ENCODE measurements at regions not wholly inside any gene's neighbourhood (a gene's known extent, or its start where the extent isn't known, plus 50 kb on each side); places are given as distances from the start of the nearest gene placed in this dataset.

DNA sequence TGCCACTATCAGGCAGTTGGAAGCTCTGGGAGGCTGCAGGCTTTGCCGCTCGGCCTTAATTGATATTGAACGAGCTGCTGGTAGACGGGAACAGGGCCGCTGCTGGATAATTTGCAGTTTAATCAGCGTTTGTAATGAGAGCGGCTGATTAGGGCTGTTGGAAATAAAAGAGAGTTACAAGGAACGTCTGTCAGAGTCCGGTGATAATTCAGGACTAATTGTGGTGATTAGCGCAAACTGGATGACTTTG is 68.2 kb upstream of the TBCA start:
- Histone ChIP-seq H3K27ac (ENCODE audit: low read depth, low read length, poor library complexity, severe bottlenecking) (no peak overlapping the region), H3K9me3 (ENCODE audit: low read length) (no peaks in the 10 kb centered on the region), H3K4me1 (ENCODE audit: insufficient read depth, low read length, poor library complexity, severe bottlenecking) (no peaks in the 10 kb centered on the region), H3K79me2 (ENCODE audit: insufficient read depth, low read depth, low read length) (no peaks in the 10 kb centered on the region), H4K20me1 (ENCODE audit: insufficient read depth, low read length) (no peaks in the 10 kb centered on the region), H3K4me3 (ENCODE audit: low read depth, low read length, poor library complexity, severe bottlenecking) (no peak overlapping the region), H3K9me2 (ENCODE audit: insufficient read depth, low read length) (no peaks in the 10 kb centered on the region), H3K36me3 (ENCODE audit: insufficient read depth, low read length) (no peaks in the 10 kb centered on the region), H2AFZ (ENCODE audit: low read length) (no peak overlapping the region), H3K4me2 (ENCODE audit: low read length) (no peak overlapping the region)
- ChIA-PET CTCF (ENCODE audit: unreplicated experiment) (no interaction called here), POLR2A (no interaction called here)
- intact Hi-C loops (cut with micrococcal nuclease; ENCODE audit: unreplicated experiment) = no loop called here
- no TSS peak for BruUV-seq (replicated peaks)
- no peak for DNase-seq (ENCODE audit: low spot score)
- no peak for TF ChIP-seq EZH2phosphoT487 (IDR thresholded peaks at IDR 0.05; ENCODE audit: borderline replicate concordance, low read depth, low read length)

DNA sequence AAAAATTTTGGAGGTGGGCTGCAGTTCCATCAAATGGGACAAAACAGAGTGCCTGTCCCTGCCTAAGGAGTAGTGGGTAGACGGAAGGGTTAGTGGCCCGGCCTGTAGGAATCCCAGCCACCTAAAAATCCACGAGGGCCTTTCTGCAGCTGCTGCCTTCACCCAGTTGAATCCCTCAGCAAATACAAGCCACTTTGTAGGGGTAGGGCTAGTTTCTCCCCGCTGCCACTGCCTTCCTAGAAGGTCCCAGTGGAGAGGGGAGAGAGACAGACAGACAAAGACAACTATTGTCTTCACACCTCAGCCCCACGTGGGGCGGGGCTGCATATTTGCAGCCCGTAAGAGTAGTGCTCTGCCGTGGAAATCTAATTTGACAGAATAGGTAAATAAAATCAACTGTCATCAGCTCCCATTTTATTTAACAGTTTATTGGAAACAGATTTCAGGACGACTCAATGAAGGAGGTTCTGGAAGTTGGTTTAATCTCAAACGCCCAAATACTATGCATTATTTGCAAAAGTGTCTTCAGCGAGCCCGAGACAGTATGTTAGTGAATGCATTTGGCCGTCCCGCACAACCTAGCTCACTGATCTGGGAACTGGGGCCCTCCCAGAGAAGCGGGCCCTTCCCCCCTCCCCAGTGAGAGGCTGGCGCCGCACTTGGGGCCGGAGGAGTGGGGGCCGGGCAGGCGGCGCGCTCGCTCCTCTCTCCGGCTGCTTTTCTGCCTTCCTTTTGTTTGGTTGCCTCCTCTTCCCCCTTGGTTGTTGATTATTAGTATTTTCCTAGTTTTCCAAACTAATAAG is 67.6 kb upstream of the TBCA start:
- H3K36me3 ChIP-seq (ENCODE audit: insufficient read depth, low read length) = no peaks in the 10 kb centered on the region
- H3K27ac ChIP-seq (ENCODE audit: low read depth, low read length, poor library complexity, severe bottlenecking) = no peak overlapping the region
- H3K4me1 ChIP-seq (ENCODE audit: insufficient read depth, low read length, poor library complexity, severe bottlenecking) = no peaks in the 10 kb centered on the region
- no peak overlapping the region for H3K4me2 ChIP-seq (ENCODE audit: low read length)
- no peaks in the 10 kb centered on the region for H3K79me2 ChIP-seq (ENCODE audit: insufficient read depth, low read depth, low read length)
- POLR2A ChIA-PET = interaction anchor here (1.1 kb wide), 1 partner anchor 115 kb away, joined by 4 read pairs; no protein-coding TSS in a partner anchor
- H4K20me1 ChIP-seq (ENCODE audit: insufficient read depth, low read length) = no peaks in the 10 kb centered on the region
- CTCF ChIA-PET (ENCODE audit: unreplicated experiment) = no interaction called here
- H3K4me3 ChIP-seq (ENCODE audit: low read depth, low read length, poor library complexity, severe bottlenecking) = no peak overlapping the region
- intact Hi-C loops (cut with micrococcal nuclease; ENCODE audit: unreplicated experiment) = no loop called here
- H3K9me3 ChIP-seq (ENCODE audit: low read length) = no peaks in the 10 kb centered on the region
- TF ChIP-seq EZH2phosphoT487 (IDR thresholded peaks at IDR 0.05; ENCODE audit: borderline replicate concordance, low read depth, low read length) = no peak
- TF ChIP-seq, protein P1, sequence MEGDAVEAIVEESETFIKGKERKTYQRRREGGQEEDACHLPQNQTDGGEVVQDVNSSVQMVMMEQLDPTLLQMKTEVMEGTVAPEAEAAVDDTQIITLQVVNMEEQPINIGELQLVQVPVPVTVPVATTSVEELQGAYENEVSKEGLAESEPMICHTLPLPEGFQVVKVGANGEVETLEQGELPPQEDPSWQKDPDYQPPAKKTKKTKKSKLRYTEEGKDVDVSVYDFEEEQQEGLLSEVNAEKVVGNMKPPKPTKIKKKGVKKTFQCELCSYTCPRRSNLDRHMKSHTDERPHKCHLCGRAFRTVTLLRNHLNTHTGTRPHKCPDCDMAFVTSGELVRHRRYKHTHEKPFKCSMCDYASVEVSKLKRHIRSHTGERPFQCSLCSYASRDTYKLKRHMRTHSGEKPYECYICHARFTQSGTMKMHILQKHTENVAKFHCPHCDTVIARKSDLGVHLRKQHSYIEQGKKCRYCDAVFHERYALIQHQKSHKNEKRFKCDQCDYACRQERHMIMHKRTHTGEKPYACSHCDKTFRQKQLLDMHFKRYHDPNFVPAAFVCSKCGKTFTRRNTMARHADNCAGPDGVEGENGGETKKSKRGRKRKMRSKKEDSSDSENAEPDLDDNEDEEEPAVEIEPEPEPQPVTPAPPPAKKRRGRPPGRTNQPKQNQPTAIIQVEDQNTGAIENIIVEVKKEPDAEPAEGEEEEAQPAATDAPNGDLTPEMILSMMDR (conservative IDR thresholded peaks at IDR 0.05; ENCODE audit: low read length) = no peak
- no peaks in the 10 kb centered on the region for H3K9me2 ChIP-seq (ENCODE audit: insufficient read depth, low read length)
- no peak overlapping the region for H2AFZ ChIP-seq (ENCODE audit: low read length)
- DNase-seq (ENCODE audit: low spot score) = no peak
- no TSS peak for BruUV-seq (replicated peaks)

DNA sequence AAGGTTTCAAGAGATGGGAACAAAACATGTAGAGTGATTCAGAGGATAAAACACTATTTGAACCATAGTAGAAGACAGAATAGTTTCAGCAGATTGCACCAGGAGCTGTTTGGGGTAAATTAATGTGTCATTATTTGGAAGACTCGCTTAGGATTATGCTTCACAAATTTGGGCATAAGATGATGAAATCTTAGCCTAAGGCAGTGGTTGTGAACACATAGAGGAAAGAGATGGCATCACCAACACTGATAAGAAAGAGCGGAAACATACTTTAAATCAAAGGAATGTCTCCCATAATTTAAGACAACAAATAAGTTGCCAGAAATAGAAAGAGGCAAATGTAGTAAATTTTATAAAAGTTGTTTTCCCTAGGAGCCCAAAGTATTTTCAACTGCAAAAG is 66.1 kb upstream of the TBCA start:
- Histone ChIP-seq H3K4me1 (ENCODE audit: insufficient read depth, low read length, poor library complexity, severe bottlenecking) (no peaks in the 10 kb centered on the region), H3K79me2 (ENCODE audit: insufficient read depth, low read depth, low read length) (no peaks in the 10 kb centered on the region), H4K20me1 (ENCODE audit: insufficient read depth, low read length) (no peaks in the 10 kb centered on the region), H3K36me3 (ENCODE audit: insufficient read depth, low read length) (no peaks in the 10 kb centered on the region), H3K4me2 (ENCODE audit: low read length) (no peak overlapping the region), H3K27ac (ENCODE audit: low read depth, low read length, poor library complexity, severe bottlenecking) (no peak overlapping the region), H3K4me3 (ENCODE audit: low read depth, low read length, poor library complexity, severe bottlenecking) (no peak overlapping the region), H2AFZ (ENCODE audit: low read length) (no peak overlapping the region), H3K9me2 (ENCODE audit: insufficient read depth, low read length) (no peaks in the 10 kb centered on the region), H3K9me3 (ENCODE audit: low read length) (no peaks in the 10 kb centered on the region)
- no peak for DNase-seq (ENCODE audit: low spot score)
- TF ChIP-seq, protein P1 (conservative IDR thresholded peaks at IDR 0.05; ENCODE audit: low read length) = no peak
- no peak for TF ChIP-seq EZH2phosphoT487 (IDR thresholded peaks at IDR 0.05; ENCODE audit: borderline replicate concordance, low read depth, low read length)
- CTCF ChIA-PET (ENCODE audit: unreplicated experiment) = no interaction called here
- no TSS peak for BruUV-seq (replicated peaks)
- intact Hi-C loops (cut with micrococcal nuclease; ENCODE audit: unreplicated experiment) = no loop called here
- POLR2A ChIA-PET = no interaction called here

All from OCI-LY7 (cell line).